Type B pancreatic cell (in vitro differentiated cells): ENCODE measurements at regions not wholly inside any gene's neighbourhood (a gene's known extent, or its start where the extent isn't known, plus 50 kb on each side); places are given as distances from the start of the nearest gene placed in this dataset.
A peak's percentile ranks its signal among the peaks of the same experiment; 100 is the strongest.
"Not testable (repeated sequence)": the region's sequence is repeated elsewhere in the genome, so short reads cannot be mapped to it uniquely, and the experiment has no call there.

Source experiments
- DNase-seq: peaks from one replicate; pipeline ENCODE4 v3.0.0; 2021; ENCODE audit warnings: mixed read lengths; ENCODE audit not compliant: unreplicated experiment; ENCODE audit errors: extremely low spot score
- H3K27ac Mint-ChIP-seq: 2 replicates; pipeline ENCODE4 v1.8.0; 2021; ENCODE audit warnings: mild to moderate bottlenecking, mixed read lengths
- H3K27me3 Mint-ChIP-seq: 2 replicates; pipeline ENCODE4 v1.8.0; 2021; ENCODE audit warnings: mixed read lengths
- H3K36me3 Mint-ChIP-seq: 2 replicates; pipeline ENCODE4 v1.8.0; 2021; ENCODE audit warnings: mixed read lengths
- H3K4me1 Mint-ChIP-seq: one replicate; pipeline ENCODE4 v1.8.0; 2021; ENCODE audit warnings: mixed read lengths; ENCODE audit not compliant: unreplicated experiment
- H3K4me3 Mint-ChIP-seq: 2 replicates; pipeline ENCODE4 v1.8.0; 2021; ENCODE audit warnings: mild to moderate bottlenecking, mixed read lengths
- H3K9me3 Mint-ChIP-seq: 2 replicates; pipeline ENCODE4 v1.8.0; 2021; ENCODE audit warnings: mixed read lengths
- TF ChIP-seq, protein P1 (sequence below): fragments of 200-600 bp; sonication (generic); conservative IDR thresholded peaks from 2 replicates; pipeline ENCODE4 v1.5.0; 2021; ENCODE audit warnings: antibody characterized with exemption, mild to moderate bottlenecking

DNA sequence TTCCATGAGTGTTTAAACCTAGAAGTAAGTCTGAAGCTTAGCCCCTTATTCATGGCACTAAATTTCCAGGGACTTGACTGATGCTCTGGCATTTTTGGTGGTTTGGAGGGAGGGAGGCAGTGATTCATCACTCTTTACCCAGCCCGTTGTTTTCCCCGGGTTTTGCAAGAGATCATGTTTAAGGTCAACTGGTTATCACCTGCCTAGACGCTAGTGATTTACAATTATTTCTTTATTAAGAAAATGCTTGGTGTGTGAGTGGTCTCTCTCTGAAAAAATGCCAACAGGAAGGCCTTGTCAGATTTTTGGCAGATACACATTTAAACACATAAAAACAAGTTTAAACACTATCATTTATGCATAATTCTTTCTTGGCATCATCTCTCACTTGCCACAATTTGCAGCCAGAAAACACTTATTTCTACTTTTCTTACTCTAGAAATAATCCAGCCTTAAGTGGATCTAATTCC lies 737.9 kb upstream of the ZNF608 start:
- peaks cover 65% of the 10 kb centered on the region for H3K4me1 Mint-ChIP-seq
- no peaks in the 10 kb centered on the region for H3K9me3 Mint-ChIP-seq
- no peaks in the 10 kb centered on the region for H3K27me3 Mint-ChIP-seq
- peak overlapping the region; percentile 70 for H3K4me3 Mint-ChIP-seq
- no peak for DNase-seq
- no peaks in the 10 kb centered on the region for H3K36me3 Mint-ChIP-seq
- TF ChIP-seq, protein P1, sequence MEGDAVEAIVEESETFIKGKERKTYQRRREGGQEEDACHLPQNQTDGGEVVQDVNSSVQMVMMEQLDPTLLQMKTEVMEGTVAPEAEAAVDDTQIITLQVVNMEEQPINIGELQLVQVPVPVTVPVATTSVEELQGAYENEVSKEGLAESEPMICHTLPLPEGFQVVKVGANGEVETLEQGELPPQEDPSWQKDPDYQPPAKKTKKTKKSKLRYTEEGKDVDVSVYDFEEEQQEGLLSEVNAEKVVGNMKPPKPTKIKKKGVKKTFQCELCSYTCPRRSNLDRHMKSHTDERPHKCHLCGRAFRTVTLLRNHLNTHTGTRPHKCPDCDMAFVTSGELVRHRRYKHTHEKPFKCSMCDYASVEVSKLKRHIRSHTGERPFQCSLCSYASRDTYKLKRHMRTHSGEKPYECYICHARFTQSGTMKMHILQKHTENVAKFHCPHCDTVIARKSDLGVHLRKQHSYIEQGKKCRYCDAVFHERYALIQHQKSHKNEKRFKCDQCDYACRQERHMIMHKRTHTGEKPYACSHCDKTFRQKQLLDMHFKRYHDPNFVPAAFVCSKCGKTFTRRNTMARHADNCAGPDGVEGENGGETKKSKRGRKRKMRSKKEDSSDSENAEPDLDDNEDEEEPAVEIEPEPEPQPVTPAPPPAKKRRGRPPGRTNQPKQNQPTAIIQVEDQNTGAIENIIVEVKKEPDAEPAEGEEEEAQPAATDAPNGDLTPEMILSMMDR, result no peak
- peak overlapping the region; percentile 59 for H3K27ac Mint-ChIP-seq

DNA sequence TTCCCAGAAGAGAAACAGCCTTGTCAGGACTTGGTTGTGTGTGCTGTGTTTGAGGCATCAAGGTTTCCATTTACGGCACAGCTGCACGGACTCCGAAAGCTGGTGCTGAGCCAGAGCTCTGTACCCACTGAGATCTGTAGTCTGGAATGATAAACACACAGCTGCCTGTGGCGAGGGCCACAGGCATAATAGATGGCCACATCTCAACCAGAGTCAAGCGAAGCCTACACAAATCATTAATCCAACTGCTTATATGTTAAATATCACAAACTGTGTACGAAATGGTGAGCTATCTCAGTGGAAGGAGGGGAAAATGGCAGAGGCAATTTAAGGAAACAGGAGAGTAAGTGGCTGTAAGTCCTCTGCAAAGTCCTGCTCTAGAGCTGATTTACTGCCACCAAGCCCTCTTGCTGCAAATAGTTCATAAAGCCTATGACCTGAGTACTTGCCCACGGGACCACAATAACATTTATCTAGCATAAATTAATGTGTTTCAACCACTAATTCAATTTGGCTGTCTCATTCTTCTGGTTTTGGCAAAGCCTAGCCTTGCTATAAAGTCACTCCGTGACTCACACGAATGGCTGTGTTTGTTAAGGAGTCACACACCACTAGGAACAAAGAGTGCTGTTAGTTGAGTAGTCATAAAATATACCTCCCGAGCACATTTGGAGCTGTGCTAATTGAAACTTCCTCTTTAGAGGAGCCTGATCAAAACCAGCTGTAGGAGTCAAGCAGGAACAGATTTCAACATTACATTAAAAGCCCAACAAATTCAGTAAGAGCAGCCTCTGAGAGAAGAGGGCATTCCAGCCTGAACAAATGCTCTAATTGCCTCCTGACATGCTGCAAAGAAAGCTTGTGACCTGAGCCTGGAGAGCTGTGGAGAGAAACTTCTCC lies 738.6 kb upstream of the ZNF608 start:
- H3K36me3 Mint-ChIP-seq, result no peaks in the 10 kb centered on the region
- H3K4me3 Mint-ChIP-seq, result peak overlapping the region; percentile 70
- TF ChIP-seq, protein P1, result no peak
- no peak for DNase-seq
- peak overlapping the region; percentile 59 for H3K27ac Mint-ChIP-seq
- H3K27me3 Mint-ChIP-seq, result no peaks in the 10 kb centered on the region
- peaks cover 65% of the 10 kb centered on the region for H3K4me1 Mint-ChIP-seq
- no peaks in the 10 kb centered on the region for H3K9me3 Mint-ChIP-seq

DNA sequence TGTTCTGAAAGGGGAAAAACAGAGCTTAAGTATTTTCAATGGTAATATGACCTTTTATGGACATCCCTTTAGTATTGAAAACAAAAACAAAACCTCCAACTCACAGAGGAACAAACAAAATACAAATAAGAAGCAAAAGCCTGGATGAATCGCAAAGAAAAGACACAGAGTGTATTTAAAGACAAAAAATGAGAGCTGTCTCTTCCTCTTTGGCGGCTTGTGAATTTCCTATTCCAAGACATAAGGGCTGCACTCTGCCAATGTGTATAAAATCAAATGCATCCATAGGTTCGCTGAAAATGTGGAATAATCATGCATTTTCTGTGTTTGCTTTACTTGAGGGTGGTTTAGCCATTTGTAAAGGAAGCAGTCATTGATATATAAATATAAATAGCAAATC lies 739.3 kb upstream of the ZNF608 start:
- H3K4me3 Mint-ChIP-seq, result peak overlapping the region; percentile 3
- H3K36me3 Mint-ChIP-seq, result no peaks in the 10 kb centered on the region
- H3K27me3 Mint-ChIP-seq, result no peaks in the 10 kb centered on the region
- DNase-seq, result no peak
- TF ChIP-seq, protein P1, result no peak
- H3K9me3 Mint-ChIP-seq, result no peaks in the 10 kb centered on the region
- peak overlapping the region; percentile 59 for H3K27ac Mint-ChIP-seq
- peaks cover 59% of the 10 kb centered on the region for H3K4me1 Mint-ChIP-seq

DNA sequence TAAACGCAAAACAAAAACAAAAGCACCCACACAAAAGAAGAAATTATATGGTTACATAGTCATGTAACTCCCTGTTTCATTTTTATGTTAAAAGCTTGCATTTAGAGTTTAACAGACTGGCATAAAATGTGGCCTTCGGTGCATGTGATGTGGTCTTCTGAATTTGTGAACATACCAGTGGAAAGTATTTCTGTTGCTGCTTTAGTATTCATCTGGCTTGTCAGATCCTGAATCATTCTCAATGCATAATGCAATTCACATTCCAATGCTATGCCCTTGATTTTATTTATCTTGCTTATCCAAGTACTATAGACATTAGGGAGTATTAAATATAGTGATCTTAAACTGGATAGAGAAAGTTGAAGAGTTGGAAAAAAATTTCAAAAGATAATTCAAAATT lies 740.2 kb upstream of the ZNF608 start:
- no peaks in the 10 kb centered on the region for H3K9me3 Mint-ChIP-seq

DNA sequence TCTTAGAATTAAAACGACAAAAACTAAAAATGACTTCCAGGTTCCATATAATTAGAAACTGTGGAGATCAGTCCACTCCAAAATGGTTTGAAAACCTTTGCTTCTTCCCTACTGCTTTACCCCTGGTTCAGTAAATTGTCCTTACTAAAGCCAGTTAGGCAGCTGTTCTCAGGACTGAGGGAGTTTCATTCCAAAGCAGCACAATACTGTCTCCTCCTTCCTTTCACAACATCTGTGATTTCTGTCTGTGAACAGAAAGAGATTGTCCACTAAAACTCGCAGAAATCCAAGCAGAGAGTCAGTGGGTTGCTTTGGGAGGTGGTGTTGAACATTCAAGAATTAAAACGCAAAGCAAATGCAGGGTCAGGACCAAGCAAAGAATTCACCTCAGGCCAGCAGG lies 740.8 kb upstream of the ZNF608 start:
- no peaks in the 10 kb centered on the region for H3K9me3 Mint-ChIP-seq
- no peak overlapping the region for H3K4me3 Mint-ChIP-seq
- TF ChIP-seq, protein P1, result no peak
- no peaks in the 10 kb centered on the region for H3K27me3 Mint-ChIP-seq
- no peaks in the 10 kb centered on the region for H3K36me3 Mint-ChIP-seq
- no peak overlapping the region for H3K27ac Mint-ChIP-seq
- H3K4me1 Mint-ChIP-seq, result peaks cover 49% of the 10 kb centered on the region
- no peak for DNase-seq

More for the DNA sequence above, 740.2 kb upstream of the ZNF608 start:
- TF ChIP-seq, protein P1, result no peak
- Mint-ChIP-seq H3K27me3 (no peaks in the 10 kb centered on the region), H3K4me1 (peaks cover 51% of the 10 kb centered on the region), H3K4me3 (no peak overlapping the region), H3K36me3 (no peaks in the 10 kb centered on the region), H3K27ac (no peak overlapping the region)
- DNase-seq, result no peak

DNA sequence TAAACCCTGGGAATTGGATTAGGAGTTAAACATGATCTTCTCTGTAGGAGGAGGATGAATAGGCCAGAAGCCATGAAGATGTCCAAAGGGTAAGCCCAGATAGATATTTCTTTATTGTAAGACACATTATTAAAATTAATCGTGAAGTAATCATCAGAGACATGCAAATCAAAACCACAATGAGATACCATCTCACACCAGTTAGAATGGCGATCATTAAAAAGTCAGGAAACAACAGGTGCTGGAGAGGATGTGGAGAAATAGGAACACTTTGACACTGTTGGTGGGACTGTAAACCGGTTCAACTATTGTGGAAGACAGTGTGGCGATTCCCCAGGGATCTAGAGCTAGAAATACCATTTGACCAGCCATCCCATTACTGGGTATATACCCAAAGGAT lies 741.2 kb upstream of the ZNF608 start:
- not testable (repeated sequence) for H3K4me3 Mint-ChIP-seq, DNase-seq, H3K27ac Mint-ChIP-seq, H3K9me3 Mint-ChIP-seq, H3K36me3 Mint-ChIP-seq, H3K27me3 Mint-ChIP-seq
- H3K4me1 Mint-ChIP-seq, result peaks cover 50% of the 10 kb centered on the region
